ENCODE measurements at regions not wholly inside any gene's neighbourhood (a gene's known extent, or its start where the extent isn't known, plus 50 kb on each side); places are given as distances from the start of the nearest gene placed in this dataset.

DNA sequence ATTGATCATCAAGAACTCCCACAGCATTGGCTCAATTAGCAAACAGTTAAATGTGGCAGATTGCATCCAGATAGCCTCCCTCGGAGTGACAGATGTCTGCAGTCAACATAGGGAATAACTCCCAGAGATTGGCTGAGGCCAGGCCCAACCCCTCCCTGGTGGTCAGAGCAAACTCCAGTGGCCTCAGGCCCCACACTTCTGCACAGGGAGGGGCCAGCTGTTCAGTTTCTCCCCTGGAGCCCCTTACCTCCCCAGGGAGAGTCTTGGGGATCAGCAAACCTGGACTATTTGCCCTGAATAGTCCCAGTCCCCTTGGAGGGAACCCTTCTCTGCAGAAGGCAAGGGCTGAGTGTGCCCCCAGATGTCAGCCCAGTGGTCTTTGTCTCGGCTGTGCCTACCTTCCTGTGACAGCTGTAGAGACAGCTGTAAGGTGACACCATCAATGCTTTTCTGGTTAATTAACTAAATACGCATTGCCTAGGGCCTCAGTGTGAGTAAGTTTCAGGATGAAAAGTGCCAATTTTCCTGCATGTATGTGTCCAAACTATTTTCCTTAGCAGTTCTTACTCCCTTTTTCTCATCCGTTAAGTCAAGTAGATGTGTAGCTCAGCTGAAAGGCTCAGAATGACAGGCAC lies 102.7 kb upstream of the UQCRFS1 start (continued):
- no peak for TF ChIP-seq CHD2 (IDR thresholded peaks at IDR 0.05; ENCODE audit: low read length)
- TF ChIP-seq BACH1 (IDR thresholded peaks at IDR 0.05; ENCODE audit: low read length), result no peak
